ENCODE measurements at regions not wholly inside any gene's neighbourhood (a gene's known extent, or its start where the extent isn't known, plus 50 kb on each side); places are given as distances from the start of the nearest gene placed in this dataset.
"Not testable (repeated sequence)": the region's sequence is repeated elsewhere in the genome, so short reads cannot be mapped to it uniquely, and the experiment has no call there.

GRCh38 chr21:35468991-35469390, 419.9 kb upstream of the RUNX1 start:
- ATAC-seq (no peak), FAIRE-seq (no peak), DNase-seq (ENCODE audit: low read depth in 1 of 2, low spot score in 1 of 2) (no peak)
- 16% methylated on average over 5 of the region's 5 CpGs for WGBS (ENCODE audit: missing lambda C conversion rate)
- Histone ChIP-seq H3K4me3 (no peak overlapping the region), H3K4me2 (no peak overlapping the region), H3K4me1 (no peaks in the 10 kb centered on the region), H3K9me3 (no peaks in the 10 kb centered on the region), H3K27ac (no peak overlapping the region)
- TF ChIP-seq ZFP36 (IDR thresholded peaks at IDR 0.05; ENCODE audit: borderline replicate concordance, partially characterized antibody) (no peak), HES2 (IDR thresholded peaks at IDR 0.05) (no peak), ZSCAN20 (CRISPR knock-in tag; IDR thresholded peaks at IDR 0.05) (no peak), NPAS2 (CRISPR knock-in tag; IDR thresholded peaks at IDR 0.05; ENCODE audit: borderline replicate concordance) (no peak), BHLHE40 (IDR thresholded peaks at IDR 0.05; ENCODE audit: low read depth, low read length) (no peak), EP300 (IDR thresholded peaks at IDR 0.05) (no peak), BCL3 (IDR thresholded peaks at IDR 0.05) (no peak)
- TF ChIP-seq, protein P1, sequence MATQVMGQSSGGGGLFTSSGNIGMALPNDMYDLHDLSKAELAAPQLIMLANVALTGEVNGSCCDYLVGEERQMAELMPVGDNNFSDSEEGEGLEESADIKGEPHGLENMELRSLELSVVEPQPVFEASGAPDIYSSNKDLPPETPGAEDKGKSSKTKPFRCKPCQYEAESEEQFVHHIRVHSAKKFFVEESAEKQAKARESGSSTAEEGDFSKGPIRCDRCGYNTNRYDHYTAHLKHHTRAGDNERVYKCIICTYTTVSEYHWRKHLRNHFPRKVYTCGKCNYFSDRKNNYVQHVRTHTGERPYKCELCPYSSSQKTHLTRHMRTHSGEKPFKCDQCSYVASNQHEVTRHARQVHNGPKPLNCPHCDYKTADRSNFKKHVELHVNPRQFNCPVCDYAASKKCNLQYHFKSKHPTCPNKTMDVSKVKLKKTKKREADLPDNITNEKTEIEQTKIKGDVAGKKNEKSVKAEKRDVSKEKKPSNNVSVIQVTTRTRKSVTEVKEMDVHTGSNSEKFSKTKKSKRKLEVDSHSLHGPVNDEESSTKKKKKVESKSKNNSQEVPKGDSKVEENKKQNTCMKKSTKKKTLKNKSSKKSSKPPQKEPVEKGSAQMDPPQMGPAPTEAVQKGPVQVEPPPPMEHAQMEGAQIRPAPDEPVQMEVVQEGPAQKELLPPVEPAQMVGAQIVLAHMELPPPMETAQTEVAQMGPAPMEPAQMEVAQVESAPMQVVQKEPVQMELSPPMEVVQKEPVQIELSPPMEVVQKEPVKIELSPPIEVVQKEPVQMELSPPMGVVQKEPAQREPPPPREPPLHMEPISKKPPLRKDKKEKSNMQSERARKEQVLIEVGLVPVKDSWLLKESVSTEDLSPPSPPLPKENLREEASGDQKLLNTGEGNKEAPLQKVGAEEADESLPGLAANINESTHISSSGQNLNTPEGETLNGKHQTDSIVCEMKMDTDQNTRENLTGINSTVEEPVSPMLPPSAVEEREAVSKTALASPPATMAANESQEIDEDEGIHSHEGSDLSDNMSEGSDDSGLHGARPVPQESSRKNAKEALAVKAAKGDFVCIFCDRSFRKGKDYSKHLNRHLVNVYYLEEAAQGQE (IDR thresholded peaks at IDR 0.05) = no peak
- ChIA-PET CTCF (no interaction called here), POLR2A (no interaction called here)

- 46% methylated on average over 2 of the region's 2 CpGs for WGBS (ENCODE audit: missing lambda C conversion rate)
- no peak overlapping the region for H3K27ac ChIP-seq
- CTCF ChIA-PET = no interaction called here
These were observed 418.5 kb upstream of the RUNX1 start for GRCh38 chr21:35467566-35467965.

DNA sequence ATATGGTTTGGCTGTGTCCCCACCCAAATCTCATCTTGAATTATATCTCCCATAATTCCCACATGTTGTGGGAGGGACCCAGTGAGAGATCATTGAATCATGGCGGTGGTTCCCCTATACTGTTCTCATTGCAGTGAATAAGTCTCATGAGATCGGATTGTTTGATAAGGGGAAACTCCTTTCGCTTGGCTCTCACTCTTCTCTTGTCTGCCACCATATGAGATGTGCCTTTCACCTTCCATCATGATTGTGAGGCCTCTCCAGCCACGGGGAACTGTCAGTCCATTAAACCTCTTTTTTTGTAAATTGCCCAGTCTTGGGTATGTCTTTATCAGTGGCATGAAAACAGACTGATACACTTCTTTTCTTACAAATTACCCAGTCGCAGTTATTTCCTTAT, 417.6 kb upstream of the RUNX1 start:
- H3K9me3 ChIP-seq; FAIRE-seq; H3K27ac ChIP-seq; H3K4me2 ChIP-seq; H3K4me3 ChIP-seq; POLR2A ChIA-PET; CTCF ChIA-PET; ATAC-seq; DNase-seq (ENCODE audit: low read depth in 1 of 2, low spot score in 1 of 2); H3K4me1 ChIP-seq: not testable (repeated sequence)
- 15% methylated on average over 5 of the region's 5 CpGs for WGBS (ENCODE audit: missing lambda C conversion rate)

More at GRCh38 chr21:35467566-35467965, 418.5 kb upstream of the RUNX1 start:
- no peak for TF ChIP-seq CBX2 (IDR thresholded peaks at IDR 0.05; ENCODE audit: borderline replicate concordance, low read depth)
- TF ChIP-seq, protein P1 (IDR thresholded peaks at IDR 0.05) = no peak
- TF ChIP-seq CEBPB (IDR thresholded peaks at IDR 0.05) = no peak
- TF ChIP-seq NPAS2 (CRISPR knock-in tag; IDR thresholded peaks at IDR 0.05; ENCODE audit: borderline replicate concordance) = no peak
- no peak for TF ChIP-seq NFE2L2 (conservative IDR thresholded peaks at IDR 0.05; ENCODE audit: low read length)
- TF ChIP-seq PBX3 (IDR thresholded peaks at IDR 0.05) = no peak
- no peak for TF ChIP-seq JUNB (IDR thresholded peaks at IDR 0.05)
- no peak for TF ChIP-seq HOXB13 (CRISPR knock-in tag; IDR thresholded peaks at IDR 0.05; ENCODE audit: low read depth)
- no peak for TF ChIP-seq BCL3 (IDR thresholded peaks at IDR 0.05)
- no peak for TF ChIP-seq RNF2 (IDR thresholded peaks at IDR 0.05; ENCODE audit: borderline replicate concordance, low read depth)
- H3K4me3 ChIP-seq = no peak overlapping the region
- DNase-seq (ENCODE audit: low read depth in 1 of 2, low spot score in 1 of 2) (no peak), ATAC-seq (no peak), FAIRE-seq (no peak)
- H3K4me1 ChIP-seq = no peaks in the 10 kb centered on the region
- H3K4me2 ChIP-seq = no peak overlapping the region
- POLR2A ChIA-PET = no interaction called here
- no peaks in the 10 kb centered on the region for H3K9me3 ChIP-seq

Data from A549 (cell line).